Neuron (in vitro differentiated cells): ENCODE measurements at regions not wholly inside any gene's neighbourhood (a gene's known extent, or its start where the extent isn't known, plus 50 kb on each side); places are given as distances from the start of the nearest gene placed in this dataset.

ENCODE experiments used
- H2AFZ ChIP-seq: one replicate; pipeline ENCODE4 v1.6.1; 2013; ENCODE audit warnings: low read depth, mild to moderate bottlenecking, inconsistent platforms, low read length, moderate library complexity
- H3K27me3 ChIP-seq: one replicate; pipeline ENCODE4 v1.6.1; 2013; ENCODE audit warnings: low read length; ENCODE audit not compliant: insufficient read depth
- H3K36me3 ChIP-seq: one replicate; pipeline ENCODE4 v1.6.1; 2013; ENCODE audit warnings: low read length; ENCODE audit not compliant: insufficient read depth
- H3K4me1 ChIP-seq: one replicate; pipeline ENCODE4 v1.6.1; 2013; ENCODE audit warnings: low read length; ENCODE audit not compliant: insufficient read depth
- H3K4me3 ChIP-seq: 2 replicates; pipeline ENCODE4 v1.5.1; 2013; ENCODE audit warnings: mild to moderate bottlenecking, low read length, moderate library complexity
- H3K9me3 ChIP-seq: one replicate; pipeline ENCODE4 v1.6.1; 2013; ENCODE audit warnings: low read length

GRCh38 chr15:62344806-62345539, 179.9 kb upstream of the C2CD4B start:
- Histone ChIP-seq H3K27me3 (no peaks in the 10 kb centered on the region), H3K36me3 (no peaks in the 10 kb centered on the region), H2AFZ (no peak overlapping the region), H3K4me3 (no peak overlapping the region), H3K4me1 (no peaks in the 10 kb centered on the region), H3K9me3 (no peaks in the 10 kb centered on the region)

GRCh38 chr15:62346168-62346567, 181.1 kb upstream of the C2CD4B start:
- no peak overlapping the region for H2AFZ ChIP-seq
- H3K27me3 ChIP-seq: no peaks in the 10 kb centered on the region
- H3K9me3 ChIP-seq: no peaks in the 10 kb centered on the region
- H3K4me1 ChIP-seq: no peaks in the 10 kb centered on the region
- no peak overlapping the region for H3K4me3 ChIP-seq
- no peaks in the 10 kb centered on the region for H3K36me3 ChIP-seq

GRCh38 chr15:62348118-62348517, 183.0 kb upstream of the C2CD4B start:
- Histone ChIP-seq H3K36me3 (no peaks in the 10 kb centered on the region), H3K4me1 (no peaks in the 10 kb centered on the region), H3K9me3 (no peaks in the 10 kb centered on the region), H3K27me3 (peaks cover 2% of the 10 kb centered on the region), H3K4me3 (no peak overlapping the region), H2AFZ (no peak overlapping the region)

GRCh38 chr15:62348623-62349022, 183.5 kb upstream of the C2CD4B start:
- Histone ChIP-seq H3K27me3 (peaks cover 2% of the 10 kb centered on the region), H3K36me3 (no peaks in the 10 kb centered on the region), H3K9me3 (no peaks in the 10 kb centered on the region), H3K4me3 (no peak overlapping the region), H2AFZ (no peak overlapping the region), H3K4me1 (no peaks in the 10 kb centered on the region)

GRCh38 chr15:62352817-62353216, 187.7 kb upstream of the C2CD4B start:
- Histone ChIP-seq H3K4me1 (no peaks in the 10 kb centered on the region), H2AFZ (no peak overlapping the region), H3K27me3 (peaks cover 2% of the 10 kb centered on the region), H3K36me3 (no peaks in the 10 kb centered on the region), H3K4me3 (no peak overlapping the region), H3K9me3 (no peaks in the 10 kb centered on the region)

GRCh38 chr15:62357431-62357830, 192.3 kb upstream of the C2CD4B start:
- H3K27me3 ChIP-seq: peaks cover 2% of the 10 kb centered on the region
- no peaks in the 10 kb centered on the region for H3K36me3 ChIP-seq
- H2AFZ ChIP-seq: no peak overlapping the region
- no peaks in the 10 kb centered on the region for H3K4me1 ChIP-seq
- no peaks in the 10 kb centered on the region for H3K9me3 ChIP-seq
- H3K4me3 ChIP-seq: no peak overlapping the region

- no peaks in the 10 kb centered on the region for H3K36me3 ChIP-seq
- H3K27me3 ChIP-seq: no peaks in the 10 kb centered on the region
- no peak overlapping the region for H2AFZ ChIP-seq
- H3K9me3 ChIP-seq: no peaks in the 10 kb centered on the region
- no peak overlapping the region for H3K4me3 ChIP-seq
- H3K4me1 ChIP-seq: no peaks in the 10 kb centered on the region
These were observed 194.3 kb upstream of the C2CD4B start for GRCh38 chr15:62359416-62359815.

- Histone ChIP-seq H3K4me1 (no peaks in the 10 kb centered on the region), H2AFZ (no peak overlapping the region), H3K27me3 (no peaks in the 10 kb centered on the region), H3K36me3 (no peaks in the 10 kb centered on the region), H3K4me3 (no peak overlapping the region), H3K9me3 (no peaks in the 10 kb centered on the region)
These were observed 195.4 kb upstream of the C2CD4B start for GRCh38 chr15:62360332-62361097.

GRCh38 chr15:62362144-62362543, 197.1 kb upstream of the C2CD4B start:
- H3K9me3 ChIP-seq: no peaks in the 10 kb centered on the region
- no peaks in the 10 kb centered on the region for H3K4me1 ChIP-seq
- no peak overlapping the region for H3K4me3 ChIP-seq
- no peaks in the 10 kb centered on the region for H3K36me3 ChIP-seq
- no peaks in the 10 kb centered on the region for H3K27me3 ChIP-seq
- H2AFZ ChIP-seq: no peak overlapping the region

GRCh38 chr15:62362608-62363007, 197.5 kb upstream of the C2CD4B start:
- H3K9me3 ChIP-seq: no peaks in the 10 kb centered on the region
- H3K4me3 ChIP-seq: no peak overlapping the region
- no peak overlapping the region for H2AFZ ChIP-seq
- no peaks in the 10 kb centered on the region for H3K27me3 ChIP-seq
- H3K4me1 ChIP-seq: no peaks in the 10 kb centered on the region
- H3K36me3 ChIP-seq: no peaks in the 10 kb centered on the region

GRCh38 chr15:62363913-62364312, 198.8 kb upstream of the C2CD4B start:
- no peak overlapping the region for H2AFZ ChIP-seq
- H3K27me3 ChIP-seq: no peaks in the 10 kb centered on the region
- no peaks in the 10 kb centered on the region for H3K9me3 ChIP-seq
- no peaks in the 10 kb centered on the region for H3K36me3 ChIP-seq
- no peaks in the 10 kb centered on the region for H3K4me1 ChIP-seq
- no peak overlapping the region for H3K4me3 ChIP-seq

GRCh38 chr15:62365795-62366442, 200.8 kb upstream of the C2CD4B start:
- H2AFZ ChIP-seq: no peak overlapping the region
- no peaks in the 10 kb centered on the region for H3K4me1 ChIP-seq
- H3K4me3 ChIP-seq: no peak overlapping the region
- no peaks in the 10 kb centered on the region for H3K27me3 ChIP-seq
- H3K9me3 ChIP-seq: no peaks in the 10 kb centered on the region
- no peaks in the 10 kb centered on the region for H3K36me3 ChIP-seq

- Histone ChIP-seq H2AFZ (no peak overlapping the region), H3K36me3 (no peaks in the 10 kb centered on the region), H3K4me3 (no peak overlapping the region), H3K9me3 (no peaks in the 10 kb centered on the region), H3K4me1 (peaks cover 6% of the 10 kb centered on the region), H3K27me3 (no peaks in the 10 kb centered on the region)
These were observed 204.4 kb upstream of the C2CD4B start for GRCh38 chr15:62369454-62369853.
